Left ventricle myocardium superior (tissue), 1 donor: ENCODE measurements at regions not wholly inside any gene's neighbourhood (a gene's known extent, or its start where the extent isn't known, plus 50 kb on each side); places are given as distances from the start of the nearest gene placed in this dataset.
A peak's percentile ranks its signal among the peaks of the same experiment; 100 is the strongest.
"Not testable (repeated sequence)": the region's sequence is repeated elsewhere in the genome, so short reads cannot be mapped to it uniquely, and the experiment has no call there.

Experiments used
- ATAC-seq: fragments of 200-7000 bp; cut with Tn5 transposase; one replicate; pipeline ENCODE4 v1.9.1; 2020; ENCODE audit warnings: mild to moderate bottlenecking, moderate library complexity
- DNase-seq: peaks from one replicate; pipeline ENCODE4 v3.0.0-alpha.2; 2020
- intact Hi-C: fragments of 100-400 bp; cut with micrococcal nuclease; formaldehyde crosslinking; loops from one replicate; pipeline ENCODE4 v1.11.0; 2022
- donor health status: DM: no; HTN: yes; CAD: no; lungs with severe emphysema.

DNA sequence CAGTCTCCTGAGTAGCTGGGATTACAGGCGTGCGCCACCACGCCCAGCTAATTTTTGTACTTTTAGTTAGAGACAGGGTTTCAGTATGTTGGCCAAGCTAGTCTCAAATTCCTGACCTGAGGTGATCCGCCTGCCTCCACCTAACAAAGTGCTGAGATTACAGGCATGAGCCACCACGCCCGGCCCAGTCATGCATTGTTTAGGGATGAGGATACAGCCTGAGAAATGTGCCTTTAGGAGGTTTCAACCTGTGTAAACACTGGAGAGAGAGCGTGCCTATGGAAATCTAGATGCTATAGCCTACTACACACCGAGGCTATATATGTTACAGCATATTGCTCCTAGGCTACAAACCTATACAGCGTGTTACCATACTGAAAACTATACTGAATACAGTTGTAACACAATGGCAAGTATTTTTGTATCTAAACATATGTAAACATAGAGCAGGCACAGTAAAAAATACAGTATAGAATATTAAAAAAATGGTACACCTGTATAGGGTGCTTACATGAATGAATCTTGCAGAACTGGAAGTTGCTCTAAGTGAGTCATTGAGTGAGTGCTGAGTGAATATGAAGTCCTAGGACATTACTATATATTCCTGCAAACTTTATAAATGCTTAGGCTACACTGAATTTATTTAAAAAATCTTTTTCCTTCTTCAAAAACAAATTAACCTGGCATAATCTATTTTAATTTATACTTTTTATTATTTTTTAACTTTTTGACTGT, 588.2 kb upstream of the ADGRL3 start:
- intact Hi-C loops = no loop called here
- DNase-seq = no peak
- ATAC-seq = no peak

DNA sequence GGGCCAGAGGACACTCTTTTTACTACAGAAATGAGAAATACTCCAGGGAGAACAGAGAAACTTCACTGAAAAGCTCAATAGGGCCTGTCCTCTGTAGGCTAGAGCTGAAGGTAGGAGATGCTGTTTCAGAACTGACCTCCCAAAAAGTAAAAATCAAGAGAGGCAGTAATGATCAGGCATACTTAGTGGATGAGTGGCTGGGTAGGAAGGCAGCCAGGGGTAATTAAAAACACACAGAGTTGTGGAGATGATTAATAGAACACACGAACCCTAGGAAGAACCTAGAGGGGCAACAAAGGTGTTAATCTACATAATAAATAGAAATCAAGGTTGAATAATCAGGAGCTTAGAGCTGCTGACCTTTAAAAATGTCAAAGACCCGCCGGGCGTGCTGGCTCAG, 582.4 kb upstream of the ADGRL3 start:
- no peak for ATAC-seq
- no peak for DNase-seq
- intact Hi-C loops = no loop called here

DNA sequence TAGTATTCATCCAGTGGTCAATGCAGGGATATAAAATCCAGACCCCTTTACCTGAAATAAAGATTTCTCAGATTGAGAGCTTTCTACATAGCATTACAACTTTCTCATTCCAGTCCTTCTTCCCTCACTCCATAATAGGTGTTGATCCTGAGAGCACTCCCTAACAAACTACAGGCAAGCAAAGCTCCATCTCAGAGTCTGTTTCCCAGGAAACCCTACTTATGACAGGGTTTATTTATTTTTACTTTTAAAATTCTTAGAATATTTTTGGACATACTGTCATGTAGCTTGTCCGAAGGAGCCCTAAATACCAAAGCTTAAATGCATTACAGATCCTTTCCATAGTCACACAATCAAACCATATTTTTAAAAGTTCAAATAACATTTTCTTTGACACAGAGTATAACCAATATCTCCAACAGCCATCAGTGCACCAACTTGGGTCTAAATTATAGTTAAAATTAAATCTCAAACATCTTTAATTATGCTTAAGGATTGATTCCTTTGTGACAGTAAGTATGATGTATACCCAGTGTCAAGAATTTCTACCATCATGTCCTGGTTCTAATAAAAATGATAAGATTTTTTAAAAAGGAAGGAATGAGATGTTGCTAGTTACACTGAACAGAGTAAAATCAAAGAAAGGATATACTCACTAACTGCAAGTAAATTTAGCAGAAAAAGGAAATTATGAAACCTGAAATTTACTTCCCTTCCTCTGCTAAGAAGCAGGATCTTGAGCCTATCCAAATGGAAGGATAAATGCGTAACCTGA, 580.4 kb upstream of the ADGRL3 start:
- ATAC-seq (no peak), DNase-seq (no peak)
- intact Hi-C loops = no loop called here

DNA sequence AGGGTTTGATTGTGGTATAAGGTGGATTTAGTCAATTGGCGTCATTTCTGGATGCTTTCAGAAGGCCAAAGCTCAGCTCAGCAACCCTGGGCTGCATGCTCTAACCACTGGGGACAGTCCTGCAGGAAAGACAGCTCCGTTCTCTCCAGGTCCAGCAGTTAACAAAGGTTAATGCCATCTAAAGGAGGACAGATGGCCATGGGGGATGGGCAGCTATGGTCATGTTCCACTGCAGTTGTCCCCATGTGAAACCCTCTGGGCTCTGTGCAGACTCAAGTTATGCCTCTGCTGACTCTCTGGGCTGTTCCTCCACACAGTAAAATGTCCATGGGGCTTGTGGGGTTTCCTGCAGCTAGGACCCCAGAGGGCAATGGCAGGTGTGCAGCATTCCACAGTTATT, 562.1 kb upstream of the ADGRL3 start:
- intact Hi-C loops = no loop called here
- ATAC-seq (no peak), DNase-seq (no peak)

DNA sequence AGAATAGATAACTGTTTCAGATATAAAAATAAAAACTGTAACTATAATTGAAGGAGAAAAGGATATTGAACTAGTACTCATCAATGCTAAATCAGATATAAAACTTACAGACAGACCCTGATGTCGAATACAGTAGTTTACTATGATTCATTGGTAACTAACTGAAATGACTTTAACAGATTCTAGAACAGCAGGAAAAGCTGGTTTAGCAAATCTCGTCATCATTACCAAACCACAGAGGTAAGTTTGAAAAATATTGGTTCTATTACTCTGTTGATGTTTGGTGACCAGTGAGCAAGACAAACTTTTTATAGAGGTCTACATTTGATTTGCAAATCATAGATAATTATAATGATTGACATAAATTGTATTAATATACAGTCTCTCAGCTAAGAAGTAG, 551.4 kb upstream of the ADGRL3 start:
- intact Hi-C loops = no loop called here
- DNase-seq (no peak), ATAC-seq (no peak)

DNA sequence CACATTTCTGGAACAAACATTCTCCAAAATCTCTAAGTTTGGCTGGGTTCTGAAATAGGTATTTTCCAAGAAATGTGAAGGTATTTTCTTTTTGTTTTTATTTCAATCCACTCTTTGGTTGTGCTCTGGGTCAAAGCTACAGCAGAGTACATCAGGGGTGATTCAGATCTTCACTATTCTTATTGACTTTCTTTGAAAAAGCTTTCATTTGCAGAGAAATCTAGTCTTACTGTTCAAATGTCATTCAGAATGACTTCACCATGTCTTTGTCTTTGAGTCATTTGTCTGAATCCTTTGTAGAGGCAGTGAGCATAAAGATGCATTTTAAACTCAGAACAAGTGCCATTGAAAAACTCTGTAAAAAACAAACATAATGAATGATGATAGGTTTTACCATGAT, 547.2 kb upstream of the ADGRL3 start:
- intact Hi-C loops = no loop called here
- DNase-seq (no peak), ATAC-seq (no peak)

DNA sequence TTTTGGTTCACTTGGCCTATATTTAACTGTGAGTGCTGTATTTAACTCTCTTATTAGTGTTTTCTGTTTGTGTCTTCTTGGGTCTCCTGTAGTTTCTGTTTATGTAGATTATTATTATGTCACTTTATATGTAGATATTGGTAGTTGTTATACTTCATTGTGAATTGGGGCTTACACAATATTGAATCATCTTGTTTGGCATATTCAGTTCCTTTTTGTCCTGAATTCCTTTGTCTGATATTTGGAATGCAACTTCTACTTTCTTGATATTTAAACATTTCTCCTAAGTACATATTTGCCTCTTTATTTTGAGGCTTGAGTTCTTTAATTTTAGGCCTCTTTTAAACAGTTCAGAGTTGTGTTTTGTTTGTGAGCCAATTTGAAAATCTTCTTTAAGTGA, 544.8 kb upstream of the ADGRL3 start:
- DNase-seq (no peak), ATAC-seq (no peak)
- intact Hi-C loops = no loop called here

DNA sequence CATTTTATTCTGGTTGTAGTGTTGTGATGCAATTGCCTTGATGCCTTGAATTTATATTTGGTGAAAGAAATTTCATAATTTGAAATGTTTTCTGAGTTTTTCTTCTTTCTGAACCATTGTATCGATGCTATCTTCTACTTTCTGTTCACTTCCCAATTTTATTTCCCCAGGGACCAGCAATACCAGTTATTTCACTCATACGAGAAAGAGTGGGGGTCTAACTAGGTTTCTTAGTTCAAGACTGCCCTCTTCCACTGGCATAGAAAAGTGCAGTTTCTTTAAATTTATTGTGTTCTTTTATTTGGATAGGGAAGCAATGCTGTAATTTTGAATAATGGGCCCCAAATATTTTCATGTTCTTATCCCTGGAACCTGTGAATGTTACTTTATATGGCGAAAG, 544.0 kb upstream of the ADGRL3 start:
- no peak for DNase-seq
- ATAC-seq = no peak
- intact Hi-C loops = no loop called here

DNA sequence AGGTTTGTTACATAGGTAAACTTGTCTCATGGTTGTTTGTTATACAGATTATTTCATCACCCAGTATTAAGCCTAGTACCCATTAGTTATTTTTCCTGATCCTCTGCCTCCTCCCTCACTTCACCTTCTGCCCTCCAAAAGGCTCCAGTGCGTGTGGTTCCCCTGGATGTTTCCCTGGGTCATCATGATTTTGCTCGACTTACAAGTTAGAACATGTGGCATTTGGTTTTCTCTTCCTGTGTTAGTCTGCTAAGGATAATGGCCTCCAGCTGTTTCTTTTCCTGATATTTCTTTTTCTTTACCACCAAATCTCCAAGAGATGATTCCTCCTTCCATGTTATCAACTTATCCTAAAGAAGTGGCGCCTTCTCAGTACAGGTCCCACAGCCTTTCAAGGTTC, 543.1 kb upstream of the ADGRL3 start:
- ATAC-seq (no peak), DNase-seq (no peak)
- intact Hi-C loops = no loop called here

DNA sequence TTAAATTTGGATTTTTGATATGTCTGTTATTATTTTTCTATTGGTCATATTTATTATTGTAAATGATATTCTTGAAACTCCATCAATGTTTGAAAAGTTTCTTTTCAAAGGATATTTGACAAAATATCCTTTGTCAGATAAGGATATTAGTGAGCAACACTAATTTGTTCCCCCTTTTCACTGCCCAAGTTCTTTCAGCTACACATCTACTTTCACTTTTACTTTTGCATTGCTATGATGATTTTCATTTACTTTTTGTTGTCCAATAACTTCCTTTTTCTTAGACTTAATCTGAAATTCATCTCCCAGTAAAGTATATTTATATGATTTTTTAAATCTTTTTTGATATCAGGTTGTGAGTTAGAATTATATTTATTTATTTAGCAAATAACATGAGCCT, 542.3 kb upstream of the ADGRL3 start:
- ATAC-seq (no peak), DNase-seq (no peak)
- intact Hi-C loops = no loop called here

DNA sequence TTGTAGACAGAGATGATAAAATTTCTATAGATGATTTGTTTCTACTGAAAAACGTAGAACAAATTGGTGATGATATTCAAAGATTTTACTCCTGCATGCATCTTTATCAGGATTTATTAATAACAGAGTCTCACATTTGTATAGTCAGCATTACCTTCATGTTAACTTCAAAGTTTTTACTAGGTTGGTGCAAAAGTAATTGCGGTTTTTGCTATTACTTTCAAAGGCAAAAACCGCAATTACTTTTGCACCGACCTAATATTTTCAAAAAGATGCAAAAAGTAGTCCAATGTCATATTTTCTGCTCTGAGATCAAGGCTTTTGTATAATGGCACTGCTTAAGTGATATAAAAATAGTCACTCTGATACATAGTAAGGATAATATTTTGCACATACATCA, 536.4 kb upstream of the ADGRL3 start:
- DNase-seq (no peak), ATAC-seq (no peak)
- intact Hi-C loops = no loop called here

DNA sequence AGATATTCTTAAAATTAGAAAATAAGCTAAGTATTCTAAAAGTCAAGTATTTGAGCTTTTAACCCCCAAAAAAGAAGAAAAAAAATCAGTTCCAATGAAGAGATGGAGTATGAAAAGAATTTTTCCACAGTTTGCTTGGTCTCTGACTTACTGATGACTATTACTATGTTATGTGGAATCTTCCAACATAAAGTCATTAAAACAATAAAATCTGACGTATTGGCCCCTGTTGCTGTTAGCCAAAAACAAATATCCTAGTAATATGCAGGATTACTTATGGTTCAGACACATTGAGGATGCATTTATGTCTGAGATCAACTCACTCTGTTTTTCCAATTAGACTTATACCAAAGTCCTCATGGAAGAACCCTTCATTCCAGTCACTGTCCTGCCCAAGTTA, 517.2 kb upstream of the ADGRL3 start:
- intact Hi-C loops = no loop called here
- DNase-seq = no peak
- ATAC-seq = no peak

DNA sequence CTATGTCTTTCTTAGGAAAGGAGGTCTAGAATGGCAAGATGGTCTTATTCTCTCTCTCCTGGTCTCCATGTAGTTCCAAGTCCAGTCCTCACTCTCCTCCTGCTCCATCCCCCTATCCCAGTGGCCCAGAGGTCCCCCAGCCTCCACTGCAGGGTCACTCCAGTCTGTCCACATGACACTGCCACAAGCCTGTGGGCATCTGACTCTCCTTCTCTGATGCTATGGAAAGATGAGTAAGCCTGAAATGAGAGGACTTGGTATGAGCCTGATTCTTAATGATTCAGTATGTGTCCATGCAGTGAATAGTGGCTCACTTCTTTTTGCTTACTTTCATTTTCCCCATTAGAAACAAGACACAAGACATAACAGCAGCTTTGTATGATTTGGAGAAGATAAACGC, 516.8 kb upstream of the ADGRL3 start:
- intact Hi-C loops = no loop called here
- DNase-seq (no peak), ATAC-seq (no peak)

DNA sequence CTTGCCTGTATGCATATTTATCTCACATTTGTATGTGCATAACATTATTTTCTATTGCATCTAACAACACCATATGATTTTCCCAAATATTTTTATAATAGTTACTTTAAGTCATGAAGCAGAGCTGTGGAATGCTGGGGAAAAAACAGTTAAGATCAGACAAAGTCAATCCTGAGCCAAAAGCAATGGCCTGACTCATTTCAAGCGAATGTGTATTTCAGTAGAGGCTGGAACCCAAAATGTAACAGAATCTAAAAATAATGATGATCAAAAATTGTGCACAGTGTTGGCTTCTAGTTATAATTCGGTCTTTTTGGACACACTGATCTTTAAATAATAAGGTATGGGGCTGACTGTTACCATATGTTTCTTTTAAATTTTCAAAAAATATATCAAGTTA, 516.2 kb upstream of the ADGRL3 start:
- intact Hi-C loops = no loop called here
- DNase-seq (no peak), ATAC-seq (no peak)

DNA sequence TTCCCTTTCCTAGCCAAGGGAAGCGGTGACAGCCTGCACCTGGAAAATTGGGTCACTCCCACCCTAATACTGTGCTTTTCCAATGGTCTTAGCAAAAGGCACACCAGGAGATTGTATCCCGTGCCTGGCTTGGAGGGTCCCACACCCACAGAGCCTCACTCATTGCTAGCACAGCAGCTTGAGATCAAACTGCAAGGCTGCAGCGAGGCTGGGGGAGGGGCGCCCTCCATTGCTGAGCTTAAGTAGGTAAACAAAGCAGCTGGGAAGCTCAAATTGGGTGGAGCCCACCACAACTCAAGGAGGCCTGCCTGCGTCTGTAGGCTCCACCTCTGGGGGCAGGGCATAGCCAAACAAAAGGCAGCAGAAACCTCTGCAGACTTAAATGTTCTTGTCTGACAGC, 504.1 kb upstream of the ADGRL3 start:
- ATAC-seq, DNase-seq, intact Hi-C loops: not testable (repeated sequence)

DNA sequence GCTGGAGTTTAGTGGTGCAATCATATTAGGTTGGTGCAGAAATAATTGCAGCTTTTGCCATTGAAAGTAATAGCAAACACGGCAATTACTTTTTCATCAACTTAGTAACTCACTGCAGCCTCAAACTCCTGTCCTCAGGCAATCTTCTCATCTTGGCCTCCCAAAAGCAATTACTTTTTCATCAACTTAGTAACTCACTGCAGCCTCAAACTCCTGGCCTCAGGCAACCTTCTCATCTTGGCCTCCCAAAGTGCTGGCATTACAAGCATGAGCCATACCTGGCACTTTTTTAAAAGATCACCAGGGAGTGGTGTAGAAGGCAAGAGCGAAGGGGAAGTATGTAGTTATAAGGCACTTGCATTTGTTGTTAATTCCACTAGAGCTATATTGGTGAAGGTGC, 491.1 kb upstream of the ADGRL3 start:
- intact Hi-C loops = no loop called here
- no peak for DNase-seq
- ATAC-seq = no peak

DNA sequence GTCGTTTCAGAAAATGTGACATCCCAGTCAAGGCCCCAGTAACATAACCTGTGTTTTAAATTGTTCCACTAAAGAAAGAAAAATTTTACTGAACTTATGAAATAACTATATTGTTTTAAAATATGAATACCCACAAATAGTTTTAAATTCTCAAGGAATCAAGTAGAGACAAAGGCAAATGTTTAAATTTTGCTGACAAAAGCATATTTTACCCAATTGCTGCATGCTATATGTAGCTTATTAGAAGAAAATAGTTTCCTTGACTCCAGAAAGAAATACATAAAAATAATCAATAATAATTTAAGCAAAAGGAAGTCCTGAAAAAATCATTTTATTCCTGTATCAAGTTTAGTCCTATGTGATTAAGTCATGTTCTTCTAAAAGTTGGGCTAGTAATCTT, 481.3 kb upstream of the ADGRL3 start:
- no peak for ATAC-seq
- intact Hi-C loops = no loop called here

DNA sequence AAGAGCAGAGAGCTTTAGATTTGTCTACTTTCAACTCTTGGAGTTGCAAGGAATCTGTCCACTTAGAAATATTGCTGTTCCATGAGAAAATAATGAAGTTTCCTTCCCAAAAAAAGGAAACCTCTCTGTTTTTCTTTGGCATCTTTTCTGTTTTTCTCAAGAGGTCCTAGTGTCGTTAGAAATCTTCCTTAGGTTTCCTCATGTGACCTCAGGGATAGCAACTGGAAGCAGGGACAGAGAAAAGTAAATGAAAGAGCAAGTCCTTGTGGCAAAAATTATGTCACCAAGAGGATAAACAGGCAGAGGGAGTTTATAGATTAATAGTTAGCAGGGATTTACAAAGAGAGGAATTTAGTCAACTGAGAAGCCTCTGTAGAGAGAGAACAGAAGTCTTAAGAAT, 478.4 kb upstream of the ADGRL3 start:
- intact Hi-C loops = no loop called here
- ATAC-seq (no peak), DNase-seq (no peak)

More for the DNA sequence above, 481.3 kb upstream of the ADGRL3 start:
- no peak for DNase-seq

DNA sequence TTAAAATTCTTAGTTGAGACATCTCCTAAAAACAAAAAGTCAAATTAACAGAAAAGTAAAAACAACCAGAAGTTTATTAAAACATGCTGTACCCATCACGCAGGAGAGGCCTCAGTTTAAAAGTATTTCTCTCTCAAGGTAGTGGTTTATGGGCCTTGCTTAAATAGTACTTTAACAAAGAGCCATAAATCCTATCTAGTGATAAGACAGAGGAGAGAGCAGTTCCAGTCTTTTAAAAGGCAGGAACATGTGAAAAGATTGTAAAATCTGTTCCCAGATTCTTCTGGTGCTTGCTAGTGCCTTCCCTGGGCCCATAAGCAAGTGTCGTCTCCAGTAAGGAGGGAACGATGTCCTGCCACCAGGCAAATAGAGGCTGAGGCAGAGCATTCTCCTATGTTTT, 476.3 kb upstream of the ADGRL3 start:
- no peak for DNase-seq
- intact Hi-C loops = no loop called here
- no peak for ATAC-seq

DNA sequence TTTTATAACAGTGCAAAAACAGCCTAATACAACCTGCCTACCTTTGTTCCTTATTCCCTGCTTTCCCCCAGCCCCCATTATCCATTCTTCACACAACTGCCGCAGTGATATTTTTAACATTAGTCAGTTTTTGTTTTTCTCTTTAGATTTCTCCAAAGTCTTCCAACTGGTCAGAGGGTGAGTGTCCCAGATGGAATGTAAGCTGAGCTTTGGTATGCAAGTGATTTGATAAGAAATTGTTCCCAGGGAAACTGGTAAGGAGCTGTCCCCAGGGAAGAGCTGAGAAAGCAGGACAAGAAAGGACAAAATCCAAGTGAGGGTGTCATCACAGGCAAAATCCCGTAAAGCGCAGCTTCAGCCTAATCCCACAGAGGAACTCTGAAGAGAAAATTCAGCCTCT, 475.5 kb upstream of the ADGRL3 start:
- intact Hi-C loops = no loop called here
- DNase-seq = no peak
- ATAC-seq = peak; percentile 49

DNA sequence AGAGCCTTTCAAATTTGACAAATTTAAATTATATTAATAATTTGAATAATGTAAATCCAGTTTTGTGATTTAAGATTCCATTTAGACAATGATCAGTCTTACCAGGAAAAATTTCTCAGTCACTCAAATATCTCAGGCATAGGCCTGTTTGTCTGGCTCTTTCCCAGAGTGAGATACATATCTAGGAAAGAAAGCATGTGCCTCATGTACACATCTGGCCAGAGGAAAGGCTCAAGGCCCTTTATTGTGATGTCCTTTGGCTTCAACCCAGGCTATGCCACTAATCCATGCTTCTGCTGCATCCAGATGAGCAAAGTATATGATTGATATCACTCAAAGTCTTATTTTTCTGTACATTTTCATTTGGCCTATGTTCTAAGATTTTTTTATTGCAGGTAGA, 473.3 kb upstream of the ADGRL3 start:
- intact Hi-C loops = no loop called here
- ATAC-seq = no peak

More for the DNA sequence above, 473.3 kb upstream of the ADGRL3 start:
- DNase-seq = no peak
